ENCODE measurements at regions not wholly inside any gene's neighbourhood (a gene's known extent, or its start where the extent isn't known, plus 50 kb on each side); places are given as distances from the start of the nearest gene placed in this dataset.

GRCh38 chr10:47094126-47094525 is 182.9 kb downstream of the PTPN20 start:
- no peaks in the 10 kb centered on the region for H3K27me3 ChIP-seq
- no peak overlapping the region for H3K4me3 ChIP-seq
- H3K4me1 ChIP-seq: no peaks in the 10 kb centered on the region
- H3K27ac ChIP-seq: no peak overlapping the region
- intact Hi-C loops (cut with DNase I; ENCODE audit: low total_unique reads): no loop called here
- no peak for TF ChIP-seq CTCF (IDR thresholded peaks at IDR 0.05)
- no peaks in the 10 kb centered on the region for H3K9me3 ChIP-seq
- H3K36me3 ChIP-seq: no peaks in the 10 kb centered on the region
- no peak for DNase-seq

DNA sequence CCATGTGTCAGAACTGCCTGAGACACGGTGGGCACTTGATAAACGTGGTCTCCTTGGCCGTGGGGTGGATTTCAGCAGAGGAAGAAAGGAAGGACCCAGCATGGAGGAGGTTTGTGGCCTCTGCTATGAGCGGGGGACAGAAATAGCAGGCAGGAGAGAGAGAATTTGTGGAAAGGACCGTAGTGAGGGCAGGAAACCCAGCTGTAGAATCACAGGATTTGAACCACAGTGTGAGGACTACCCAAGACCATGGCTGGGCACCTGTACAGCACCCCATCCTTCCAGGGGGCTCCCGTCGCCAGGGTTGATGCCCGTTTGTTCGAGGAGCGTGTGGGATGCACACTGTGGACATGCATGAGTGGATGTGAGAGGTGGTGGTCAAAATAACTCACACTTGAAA is 183.4 kb downstream of the PTPN20 start:
- Histone ChIP-seq H3K27ac (no peak overlapping the region), H3K27me3 (no peaks in the 10 kb centered on the region), H3K4me3 (no peak overlapping the region), H3K4me1 (no peaks in the 10 kb centered on the region), H3K36me3 (no peaks in the 10 kb centered on the region), H3K9me3 (no peaks in the 10 kb centered on the region)
- no peak for DNase-seq
- intact Hi-C loops (cut with DNase I; ENCODE audit: low total_unique reads): no loop called here
- no peak for TF ChIP-seq CTCF (IDR thresholded peaks at IDR 0.05)

DNA sequence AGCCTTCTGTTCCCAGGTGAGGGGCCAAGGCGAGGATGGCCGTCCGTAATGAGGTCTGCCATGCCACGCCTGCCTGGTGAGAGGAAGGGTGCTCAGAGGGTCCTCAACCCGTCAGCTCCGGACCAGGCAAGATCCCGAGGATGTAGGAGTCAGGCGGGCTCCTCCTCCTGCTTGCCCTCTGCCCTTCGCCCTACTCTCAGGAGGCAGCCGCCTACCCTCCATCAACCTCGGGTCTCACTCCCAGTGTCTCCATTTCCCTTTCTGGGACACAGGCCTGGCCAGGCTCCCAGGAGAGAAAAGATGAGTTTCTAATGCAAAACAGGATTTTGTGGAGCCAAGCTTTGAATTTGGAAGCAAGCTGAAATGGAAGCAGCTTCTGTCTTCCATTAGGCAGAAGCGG is 184.0 kb downstream of the PTPN20 start:
- Histone ChIP-seq H3K36me3 (no peaks in the 10 kb centered on the region), H3K4me1 (no peaks in the 10 kb centered on the region), H3K9me3 (no peaks in the 10 kb centered on the region), H3K27ac (no peak overlapping the region), H3K27me3 (no peaks in the 10 kb centered on the region), H3K4me3 (no peak overlapping the region)
- intact Hi-C loops (cut with DNase I; ENCODE audit: low total_unique reads): no loop called here
- DNase-seq: no peak
- TF ChIP-seq CTCF (IDR thresholded peaks at IDR 0.05): no peak

- Histone ChIP-seq H3K4me1 (no peaks in the 10 kb centered on the region), H3K4me3 (no peak overlapping the region), H3K36me3 (no peaks in the 10 kb centered on the region), H3K27me3 (no peaks in the 10 kb centered on the region), H3K27ac (no peak overlapping the region), H3K9me3 (no peaks in the 10 kb centered on the region)
- intact Hi-C loops (cut with DNase I; ENCODE audit: low total_unique reads): no loop called here
- no peak for TF ChIP-seq CTCF (IDR thresholded peaks at IDR 0.05)
- no peak for DNase-seq
Measured at GRCh38 chr10:47095848-47096612, 184.8 kb downstream of the PTPN20 start.

DNA sequence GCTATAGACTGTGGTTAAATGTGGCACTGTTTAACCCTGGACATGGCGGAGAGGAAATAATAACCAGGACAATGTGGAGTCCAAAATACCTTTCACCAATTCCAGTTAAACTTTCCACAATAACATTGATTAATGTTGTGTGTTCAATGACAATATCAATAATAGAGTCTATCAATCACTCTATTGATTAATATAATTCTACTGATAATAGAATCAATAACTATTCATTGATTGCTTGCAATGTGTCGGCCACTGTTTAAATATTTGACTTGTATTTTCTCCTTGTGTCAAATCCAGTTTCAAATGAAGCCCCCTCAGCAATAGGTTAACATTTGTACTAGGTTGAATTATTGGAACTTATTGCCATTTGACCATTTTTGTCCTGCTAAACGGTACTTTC is 187.0 kb downstream of the PTPN20 start:
- Histone ChIP-seq H3K4me1 (no peaks in the 10 kb centered on the region), H3K36me3 (no peaks in the 10 kb centered on the region), H3K4me3 (no peak overlapping the region), H3K27ac (no peak overlapping the region), H3K27me3 (no peaks in the 10 kb centered on the region), H3K9me3 (no peaks in the 10 kb centered on the region)
- TF ChIP-seq CTCF (IDR thresholded peaks at IDR 0.05): no peak
- intact Hi-C loops (cut with DNase I; ENCODE audit: low total_unique reads): no loop called here
- DNase-seq: no peak

DNA sequence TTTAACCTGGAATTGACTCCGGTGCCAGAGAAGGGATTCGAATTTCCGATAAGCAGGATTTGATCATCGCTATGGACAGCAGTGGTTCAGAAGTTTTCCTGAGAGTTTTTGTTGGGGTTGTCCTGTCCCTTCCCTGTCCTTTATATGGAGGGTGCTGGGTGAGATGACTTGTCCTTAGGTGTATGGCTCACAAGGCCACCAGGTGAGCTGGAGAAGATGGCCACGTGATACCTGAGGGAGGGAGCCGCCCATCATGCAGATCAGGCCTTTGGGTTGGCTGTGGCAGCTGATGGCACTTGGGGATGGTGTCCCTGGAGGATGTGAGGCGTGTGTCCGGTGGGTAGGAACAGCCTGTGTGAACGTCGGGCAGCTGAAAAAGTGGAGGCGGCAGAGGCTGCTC is 187.7 kb downstream of the PTPN20 start:
- Histone ChIP-seq H3K27ac (no peak overlapping the region), H3K4me1 (no peaks in the 10 kb centered on the region), H3K9me3 (no peaks in the 10 kb centered on the region), H3K27me3 (no peaks in the 10 kb centered on the region), H3K4me3 (no peak overlapping the region), H3K36me3 (no peaks in the 10 kb centered on the region)
- no peak for TF ChIP-seq CTCF (IDR thresholded peaks at IDR 0.05)
- intact Hi-C loops (cut with DNase I; ENCODE audit: low total_unique reads): no loop called here
- no peak for DNase-seq
